T-helper 1 cell treated with Interleukin-12 subunit alpha and Interleukin-12 subunit beta and Interleukin-4 antibody, amounts not matched to agents 30 μg/mL and 1 μg/mL, for 36 hours (primary cell): ENCODE measurements at regions not wholly inside any gene's neighbourhood (a gene's known extent, or its start where the extent isn't known, plus 50 kb on each side); places are given as distances from the start of the nearest gene placed in this dataset.
A peak's percentile ranks its signal among the peaks of the same experiment; 100 is the strongest.

Source experiments
- H3K27ac Mint-ChIP-seq: one replicate; pipeline ENCODE4 v1.8.0; 2021; ENCODE audit warnings: mild to moderate bottlenecking, mixed read lengths
- H3K27me3 Mint-ChIP-seq: one replicate; pipeline ENCODE4 v1.8.0; 2021; ENCODE audit warnings: low read depth, mixed read lengths
- H3K36me3 Mint-ChIP-seq: one replicate; pipeline ENCODE4 v1.8.0; 2021; ENCODE audit warnings: low read depth, mixed read lengths
- H3K4me1 Mint-ChIP-seq: one replicate; pipeline ENCODE4 v1.8.0; 2021; ENCODE audit warnings: low read depth, mixed read lengths
- H3K4me3 Mint-ChIP-seq: one replicate; pipeline ENCODE4 v1.8.0; 2021; ENCODE audit warnings: mild to moderate bottlenecking, moderate library complexity, mixed read lengths
- H3K9me3 Mint-ChIP-seq: one replicate; pipeline ENCODE4 v1.8.0; 2021; ENCODE audit warnings: mixed read lengths

DNA sequence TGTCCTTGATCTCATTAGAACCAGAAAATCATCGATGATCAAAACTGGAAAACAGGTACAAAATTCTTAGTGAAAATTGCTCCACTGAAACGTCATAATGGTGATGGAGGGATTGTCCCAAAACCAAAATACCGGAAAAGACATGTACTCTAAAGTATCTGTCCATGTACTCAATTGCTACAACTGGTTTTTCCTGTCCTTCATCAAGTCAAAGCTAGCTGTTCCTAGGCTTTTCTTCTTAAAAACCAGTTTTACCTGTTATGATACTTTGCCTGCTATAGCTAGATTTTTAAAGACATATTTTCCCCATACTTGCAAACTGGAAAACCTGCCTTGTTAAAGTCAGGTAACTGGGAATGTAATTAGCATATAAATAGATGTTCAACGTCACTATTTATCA, 50.5 kb upstream of the LRRC1 start:
- no peaks in the 10 kb centered on the region for H3K36me3 Mint-ChIP-seq
- H3K4me3 Mint-ChIP-seq: no peak overlapping the region
- no peak overlapping the region for H3K27ac Mint-ChIP-seq
- H3K9me3 Mint-ChIP-seq: no peaks in the 10 kb centered on the region
- H3K4me1 Mint-ChIP-seq: peaks cover 12% of the 10 kb centered on the region
- H3K27me3 Mint-ChIP-seq: no peaks in the 10 kb centered on the region

DNA sequence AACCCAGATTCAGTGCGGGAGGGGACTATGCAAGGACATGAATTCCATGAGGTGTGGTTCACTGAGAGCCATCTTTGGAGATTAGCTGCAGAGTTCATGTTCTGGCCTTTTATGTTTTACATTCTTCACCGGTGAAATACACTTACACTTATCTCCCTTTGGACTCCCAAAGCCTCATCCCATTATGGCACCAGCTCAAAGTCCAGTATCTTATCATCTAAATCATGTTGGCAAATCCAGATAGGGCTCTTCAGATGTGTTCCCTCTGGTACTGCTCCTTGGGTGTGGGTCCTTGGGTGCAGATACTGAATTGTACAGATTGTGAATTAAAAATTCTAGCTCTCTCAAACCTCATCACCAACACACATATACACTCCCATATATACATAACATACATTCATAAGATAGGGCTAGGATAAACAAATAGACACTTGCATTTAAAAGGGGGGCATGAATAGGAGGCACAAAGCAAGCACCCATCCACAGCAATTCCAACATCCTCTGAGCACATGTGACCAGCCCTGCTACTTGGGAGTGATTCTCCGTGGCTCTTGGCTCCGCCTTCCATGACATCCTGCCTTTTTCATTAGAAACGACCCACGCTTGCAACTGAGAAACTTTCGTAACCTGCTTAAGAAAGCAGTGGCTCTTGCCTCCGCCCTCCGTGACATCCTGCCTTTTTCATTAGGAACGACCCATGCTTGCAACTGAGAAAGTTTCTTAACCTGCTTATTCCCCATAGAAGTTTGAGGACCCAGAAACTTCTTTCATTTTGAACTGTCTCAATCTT, 53.6 kb upstream of the LRRC1 start:
- H3K27ac Mint-ChIP-seq: no peak overlapping the region
- no peaks in the 10 kb centered on the region for H3K36me3 Mint-ChIP-seq
- H3K27me3 Mint-ChIP-seq: no peaks in the 10 kb centered on the region
- H3K9me3 Mint-ChIP-seq: no peaks in the 10 kb centered on the region
- H3K4me1 Mint-ChIP-seq: peaks cover 12% of the 10 kb centered on the region
- H3K4me3 Mint-ChIP-seq: peak overlapping the region; percentile 1

DNA sequence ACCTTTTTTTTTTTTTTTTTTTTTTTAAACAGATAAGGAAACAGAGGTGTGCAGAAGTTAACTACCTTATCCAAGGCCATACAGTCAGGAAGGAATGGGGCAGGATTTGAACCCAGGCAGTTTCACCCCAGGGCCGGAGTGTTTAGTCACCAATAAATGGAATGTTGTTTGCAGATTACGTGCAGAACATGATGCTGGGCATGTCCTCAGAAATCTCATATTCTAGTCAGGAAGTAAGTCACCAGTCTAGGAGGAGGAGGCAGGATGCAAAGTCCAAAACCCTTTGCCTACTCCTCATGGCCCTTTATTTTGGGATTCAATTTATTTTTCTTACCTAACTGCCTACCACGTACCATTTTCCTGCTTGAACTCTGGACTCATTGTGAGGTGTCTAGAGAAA, 57.1 kb upstream of the LRRC1 start:
- peaks cover 3% of the 10 kb centered on the region for H3K27me3 Mint-ChIP-seq
- no peaks in the 10 kb centered on the region for H3K9me3 Mint-ChIP-seq
- no peak overlapping the region for H3K4me3 Mint-ChIP-seq

DNA sequence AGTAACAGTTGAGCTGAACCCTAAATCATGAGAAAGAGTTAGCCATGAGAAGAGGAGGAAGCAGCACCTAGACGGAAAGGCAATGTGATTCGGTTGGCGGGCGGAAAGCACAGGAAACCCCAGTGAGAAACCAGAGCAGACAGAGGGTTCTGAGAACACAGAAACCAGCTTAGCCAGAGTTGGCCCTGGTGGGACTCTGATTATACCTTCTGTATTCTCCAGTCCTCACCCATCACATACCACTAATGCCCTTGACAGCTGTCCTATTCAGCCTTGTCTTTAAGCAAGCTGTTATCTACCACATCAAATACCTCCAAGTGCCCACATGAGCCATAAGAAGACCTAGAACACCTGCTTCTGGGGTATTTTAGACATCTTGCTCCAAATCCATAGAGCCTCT, 58.9 kb upstream of the LRRC1 start:
- Mint-ChIP-seq H3K9me3 (no peaks in the 10 kb centered on the region), H3K4me1 (peaks cover 36% of the 10 kb centered on the region), H3K27ac (peak overlapping the region; percentile 73), H3K27me3 (peaks cover 3% of the 10 kb centered on the region), H3K4me3 (peak overlapping the region; percentile 64), H3K36me3 (peaks cover 2% of the 10 kb centered on the region)

More for the DNA sequence above, 57.1 kb upstream of the LRRC1 start:
- H3K4me1 Mint-ChIP-seq: peaks cover 32% of the 10 kb centered on the region
- H3K36me3 Mint-ChIP-seq: peaks cover 2% of the 10 kb centered on the region
- no peak overlapping the region for H3K27ac Mint-ChIP-seq

DNA sequence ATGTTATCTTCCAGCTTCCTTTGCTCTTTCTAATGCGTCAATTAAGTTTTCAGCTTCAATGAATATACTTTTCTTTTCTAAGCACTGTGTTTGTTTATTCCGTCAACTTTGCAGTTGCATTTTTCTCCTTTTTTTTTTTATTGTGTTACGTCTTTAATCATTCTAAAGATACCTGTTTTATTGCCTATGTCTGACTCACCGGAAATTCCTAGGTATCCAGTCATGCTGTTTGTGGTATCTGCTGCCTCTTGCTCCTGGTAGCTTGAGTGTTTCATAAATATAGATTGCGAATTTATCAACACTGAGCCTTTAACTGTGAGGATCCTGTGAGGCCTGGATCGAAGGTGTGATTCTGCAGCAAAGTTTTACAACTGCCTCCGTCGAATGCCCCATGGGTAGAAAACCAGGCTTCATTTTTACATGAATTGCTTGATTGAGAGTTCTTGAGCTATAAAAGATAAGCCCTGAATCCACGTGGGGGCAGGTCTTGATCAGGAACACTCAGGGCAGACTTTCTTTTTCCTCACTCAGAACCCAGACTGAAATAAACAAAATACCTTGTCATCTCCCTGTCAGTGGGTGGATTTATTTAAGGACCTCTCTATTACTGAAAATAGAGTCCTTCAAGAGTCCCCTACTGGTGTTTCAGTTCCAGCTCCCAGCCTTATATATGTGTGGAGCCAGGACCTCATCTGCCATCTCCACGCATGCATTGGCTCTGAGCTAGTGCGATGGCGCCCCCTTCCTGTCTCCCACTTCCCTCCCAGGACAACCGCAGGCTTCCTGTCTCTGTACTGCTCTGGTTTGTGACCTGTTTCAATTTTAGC, 60.1 kb upstream of the LRRC1 start:
- Mint-ChIP-seq H3K27ac (no peak overlapping the region), H3K36me3 (peaks cover 2% of the 10 kb centered on the region), H3K4me1 (peaks cover 34% of the 10 kb centered on the region), H3K4me3 (peak overlapping the region; percentile 64), H3K27me3 (peaks cover 3% of the 10 kb centered on the region), H3K9me3 (no peaks in the 10 kb centered on the region)

DNA sequence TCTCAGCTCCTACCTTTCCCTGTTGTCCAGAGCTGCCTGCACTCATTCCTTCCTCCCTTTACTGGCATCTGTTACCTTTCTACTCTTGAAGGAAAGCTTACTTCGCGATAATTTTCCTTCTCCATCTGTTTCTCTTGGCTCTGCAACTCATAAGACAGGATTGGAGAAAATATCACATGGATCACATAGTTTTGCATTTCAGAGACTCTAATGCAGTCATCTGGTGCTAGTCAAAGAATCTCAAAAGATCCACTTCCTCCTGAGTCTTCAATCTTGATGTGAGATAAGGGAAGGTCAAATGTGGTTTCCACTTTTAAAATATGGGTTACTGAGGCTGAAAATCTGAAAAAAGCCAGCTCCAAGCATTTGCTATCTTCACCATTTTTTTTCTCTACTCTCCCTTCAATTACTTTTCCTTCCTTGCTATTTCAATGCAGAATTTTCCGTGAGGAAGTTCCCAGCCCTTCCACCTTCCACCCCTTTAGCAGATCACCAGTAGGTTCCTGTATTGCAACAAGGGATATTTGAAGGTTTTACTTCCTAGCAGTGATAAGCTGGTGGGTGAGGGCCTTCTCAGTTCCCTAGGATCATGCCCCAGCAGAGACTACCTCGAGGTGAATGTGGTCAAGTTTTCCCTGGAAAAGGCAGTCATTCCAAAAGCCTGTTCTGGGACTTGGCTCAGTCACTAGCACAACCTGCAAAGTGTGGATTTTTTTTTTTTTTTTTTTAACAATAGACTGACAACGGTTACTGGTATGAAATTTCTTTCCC, 62.8 kb upstream of the LRRC1 start:
- H3K27me3 Mint-ChIP-seq: peaks cover 3% of the 10 kb centered on the region
- no peak overlapping the region for H3K4me3 Mint-ChIP-seq
- no peak overlapping the region for H3K27ac Mint-ChIP-seq
- H3K9me3 Mint-ChIP-seq: no peaks in the 10 kb centered on the region
- peaks cover 40% of the 10 kb centered on the region for H3K4me1 Mint-ChIP-seq
- H3K36me3 Mint-ChIP-seq: peaks cover 2% of the 10 kb centered on the region

DNA sequence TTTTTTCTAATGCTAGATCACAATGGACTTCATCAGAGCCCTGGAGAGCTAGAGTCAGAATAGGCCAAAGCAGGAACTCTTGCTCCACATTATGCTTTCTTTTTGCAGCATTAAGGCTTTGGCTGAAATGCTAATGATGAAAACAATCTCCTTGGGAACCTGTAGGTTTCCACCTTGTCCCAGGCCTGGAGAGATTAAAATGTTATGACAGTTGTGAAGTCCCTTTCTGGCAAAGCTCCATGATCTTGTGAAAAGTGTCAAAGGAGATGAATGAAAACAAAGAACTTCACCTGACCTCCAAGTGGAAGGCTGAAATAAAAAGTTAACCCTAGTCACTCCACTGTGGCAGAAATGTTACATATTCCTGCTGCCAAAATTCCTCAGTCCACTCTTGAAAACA, 64.0 kb upstream of the LRRC1 start:
- Mint-ChIP-seq H3K27ac (no peak overlapping the region), H3K4me3 (no peak overlapping the region), H3K27me3 (peaks cover 8% of the 10 kb centered on the region), H3K36me3 (peaks cover 2% of the 10 kb centered on the region), H3K4me1 (peaks cover 38% of the 10 kb centered on the region), H3K9me3 (no peaks in the 10 kb centered on the region)

DNA sequence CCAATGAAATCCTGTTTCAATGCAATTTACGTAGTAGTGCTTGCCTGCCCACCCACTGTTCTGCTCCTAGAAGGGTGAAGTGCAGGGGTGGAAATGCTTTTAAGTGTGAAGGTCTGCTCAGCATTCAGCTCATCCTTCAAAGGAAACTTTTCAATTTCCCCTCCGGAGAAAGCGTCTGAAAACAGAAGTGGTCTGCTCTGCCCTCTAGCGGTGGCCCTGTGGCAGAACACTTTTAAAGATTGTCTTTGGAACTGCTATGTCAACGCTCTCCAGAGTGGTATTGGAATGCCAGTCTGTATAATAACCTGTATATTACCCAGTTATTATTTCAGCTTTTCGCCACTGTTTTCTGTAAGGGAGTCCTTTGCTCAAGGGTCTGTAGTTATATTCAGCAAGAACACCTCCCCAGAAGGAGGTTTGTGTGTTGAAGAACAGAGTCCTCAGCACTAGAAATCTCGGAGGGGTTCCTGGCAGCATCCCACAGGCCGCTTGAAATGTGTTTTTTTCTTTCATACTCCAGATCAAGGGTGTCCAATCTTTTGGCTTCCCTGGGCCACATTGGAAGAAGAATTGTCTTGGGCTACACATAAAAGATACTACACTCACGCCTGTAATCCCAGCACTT, 63.1 kb upstream of the KLHL31 start:
- H3K27ac Mint-ChIP-seq: no peak overlapping the region
- no peaks in the 10 kb centered on the region for H3K36me3 Mint-ChIP-seq
- H3K4me3 Mint-ChIP-seq: no peak overlapping the region
- H3K27me3 Mint-ChIP-seq: peaks cover 20% of the 10 kb centered on the region
- peaks cover 23% of the 10 kb centered on the region for H3K4me1 Mint-ChIP-seq
- no peaks in the 10 kb centered on the region for H3K9me3 Mint-ChIP-seq

DNA sequence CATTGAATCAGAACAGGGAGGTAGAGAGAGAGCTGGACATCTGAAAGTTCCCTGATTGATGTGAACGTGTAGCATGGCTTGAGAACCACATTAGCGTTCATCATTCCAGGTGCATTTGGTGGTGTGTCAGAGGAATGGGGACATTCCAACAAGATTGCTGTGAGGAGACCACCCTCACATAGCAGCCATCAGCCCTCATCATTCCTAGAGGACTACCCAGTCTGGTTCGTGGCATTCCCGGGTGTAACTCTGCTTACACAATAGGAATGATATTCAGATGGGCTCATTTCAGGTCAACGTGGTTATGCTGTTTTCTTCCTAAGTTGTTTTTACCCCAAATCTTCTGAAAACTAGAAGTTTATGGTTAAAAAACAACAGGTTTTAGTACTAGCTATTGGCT, 62.2 kb upstream of the KLHL31 start:
- no peaks in the 10 kb centered on the region for H3K36me3 Mint-ChIP-seq
- no peak overlapping the region for H3K27ac Mint-ChIP-seq
- H3K4me3 Mint-ChIP-seq: no peak overlapping the region
- H3K4me1 Mint-ChIP-seq: peaks cover 22% of the 10 kb centered on the region
- H3K27me3 Mint-ChIP-seq: peaks cover 24% of the 10 kb centered on the region
- H3K9me3 Mint-ChIP-seq: no peaks in the 10 kb centered on the region

DNA sequence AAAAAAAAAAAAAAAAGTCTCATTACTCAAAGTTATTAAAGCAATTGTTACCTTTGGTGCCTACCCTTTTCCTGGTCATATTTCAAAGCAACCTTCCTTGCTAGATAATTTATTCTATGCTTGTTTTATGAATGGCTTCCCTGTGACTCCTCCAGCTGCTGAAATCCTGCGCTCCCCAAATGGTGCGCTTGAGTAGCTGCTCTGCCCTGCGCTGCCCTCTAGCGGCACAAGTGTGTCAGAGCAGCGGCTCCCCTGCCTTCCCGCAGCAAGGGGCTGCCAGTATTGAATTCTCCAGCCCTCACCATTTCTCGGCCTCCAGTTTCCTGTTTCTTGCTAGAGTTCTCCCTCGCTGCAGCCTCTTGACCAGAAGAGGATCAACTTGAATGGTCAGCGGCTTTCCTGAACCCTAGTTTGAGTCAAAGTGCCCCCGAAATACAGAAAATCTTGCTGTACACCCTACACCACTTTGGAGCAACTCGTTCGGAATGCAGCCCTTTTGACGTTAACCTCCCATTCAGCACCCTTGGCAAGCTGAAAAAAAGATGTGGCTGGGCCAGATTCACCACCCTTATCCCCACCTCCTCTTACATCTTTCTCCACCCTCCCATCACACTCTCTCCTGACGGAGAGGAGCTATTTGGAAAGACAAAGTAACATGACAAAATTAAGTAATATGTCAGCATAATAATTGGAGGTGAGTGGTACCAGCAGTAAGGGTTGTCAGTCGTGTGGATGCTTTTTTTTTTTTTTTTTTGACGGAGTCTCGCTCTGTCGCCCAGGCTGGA, 60.4 kb upstream of the KLHL31 start:
- Mint-ChIP-seq H3K4me1 (peaks cover 9% of the 10 kb centered on the region), H3K9me3 (no peaks in the 10 kb centered on the region), H3K36me3 (no peaks in the 10 kb centered on the region), H3K27me3 (peaks cover 24% of the 10 kb centered on the region), H3K4me3 (no peak overlapping the region), H3K27ac (no peak overlapping the region)

DNA sequence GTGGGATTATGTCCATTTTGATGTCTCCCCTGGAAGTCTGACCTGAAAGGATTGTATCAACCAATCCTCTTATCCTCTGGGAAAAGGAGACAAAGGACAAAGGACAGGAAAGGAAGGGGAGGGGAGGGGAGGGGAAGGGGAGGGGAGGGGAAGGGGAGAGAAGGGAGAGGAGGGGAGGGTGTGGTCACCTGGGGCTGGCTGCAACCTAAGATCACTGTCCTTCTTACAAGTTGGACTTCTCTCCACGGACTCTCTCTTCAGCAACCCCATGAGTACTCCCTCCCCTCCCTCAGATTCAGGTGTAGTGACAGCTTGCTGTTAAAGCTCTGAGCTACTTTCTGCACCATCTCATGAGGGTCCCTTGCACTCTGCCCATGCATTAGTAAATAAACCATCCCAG, 58.9 kb upstream of the KLHL31 start:
- H3K36me3 Mint-ChIP-seq: no peaks in the 10 kb centered on the region
- peaks cover 8% of the 10 kb centered on the region for H3K4me1 Mint-ChIP-seq
- peaks cover 24% of the 10 kb centered on the region for H3K27me3 Mint-ChIP-seq
- H3K9me3 Mint-ChIP-seq: no peaks in the 10 kb centered on the region
- no peak overlapping the region for H3K27ac Mint-ChIP-seq
- H3K4me3 Mint-ChIP-seq: no peak overlapping the region

DNA sequence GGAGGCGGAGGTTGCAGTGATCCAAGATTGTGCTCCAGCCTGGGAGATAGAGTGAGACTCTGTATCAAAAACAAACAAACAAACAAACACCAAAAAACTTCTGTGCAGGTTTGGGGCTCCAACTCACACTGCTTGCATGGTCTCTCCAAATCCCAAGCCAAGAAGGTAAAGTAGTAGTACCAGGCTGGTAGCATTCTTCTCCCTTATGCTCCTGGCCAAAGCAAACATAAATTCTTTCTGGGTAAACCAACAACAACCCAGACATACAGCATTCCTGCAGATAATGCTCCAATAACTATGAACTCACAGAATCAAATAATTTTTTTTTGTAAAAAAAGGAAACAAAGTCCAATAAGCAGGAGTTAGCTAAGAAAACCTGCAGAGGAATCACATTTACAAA, 57.8 kb upstream of the KLHL31 start:
- Mint-ChIP-seq H3K4me1 (peaks cover 6% of the 10 kb centered on the region), H3K36me3 (no peaks in the 10 kb centered on the region), H3K27ac (no peak overlapping the region), H3K27me3 (peaks cover 24% of the 10 kb centered on the region), H3K9me3 (no peaks in the 10 kb centered on the region), H3K4me3 (no peak overlapping the region)

DNA sequence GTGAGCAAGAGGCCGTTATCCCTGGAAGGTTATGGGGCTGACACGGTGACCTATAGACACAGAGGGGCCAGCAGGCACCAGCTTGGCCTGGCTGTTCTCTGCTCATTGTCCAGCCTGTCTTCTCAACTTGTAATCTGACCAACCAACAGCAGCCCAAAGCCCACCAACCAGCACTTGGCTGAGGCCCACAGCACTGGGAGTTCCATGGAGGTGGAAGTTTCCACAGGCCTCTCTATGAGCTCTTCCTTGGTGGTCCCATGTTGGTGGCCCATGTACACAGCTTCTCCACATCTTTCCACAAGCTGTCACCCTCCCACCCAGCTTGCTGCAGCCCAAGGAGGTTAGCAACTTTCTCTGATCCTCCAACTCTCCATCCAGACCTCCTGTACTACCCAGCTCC, 56.2 kb upstream of the KLHL31 start:
- Mint-ChIP-seq H3K36me3 (no peaks in the 10 kb centered on the region), H3K4me3 (no peak overlapping the region)

More for the DNA sequence above, 56.2 kb upstream of the KLHL31 start:
- H3K9me3 Mint-ChIP-seq: no peaks in the 10 kb centered on the region
- peaks cover 4% of the 10 kb centered on the region for H3K4me1 Mint-ChIP-seq
- H3K27ac Mint-ChIP-seq: peak overlapping the region; percentile 42
- peaks cover 33% of the 10 kb centered on the region for H3K27me3 Mint-ChIP-seq
